SK-N-MC (cell line): ENCODE measurements at regions not wholly inside any gene's neighbourhood (a gene's known extent, or its start where the extent isn't known, plus 50 kb on each side); places are given as distances from the start of the nearest gene placed in this dataset.

Source experiments
- DNase-seq: peaks from one replicate; pipeline ENCODE4 v3.0.0-alpha.2; 2011; ENCODE audit warnings: low read depth, low spot score
- H3K27ac ChIP-seq: fragments of 200-600 bp; sonication (generic); 2 replicates; pipeline ENCODE4 v1.5.1; 2016; ENCODE audit warnings: mixed run types
- H3K36me3 ChIP-seq: fragments of 200-600 bp; sonication (generic); 2 replicates; pipeline ENCODE4 v1.6.1; 2017; ENCODE audit warnings: antibody characterized with exemption, low read length, mixed read lengths; ENCODE audit not compliant: insufficient read depth
- H3K4me3 ChIP-seq: fragments of 200-600 bp; sonication (generic); 2 replicates; pipeline ENCODE4 v1.5.1; 2016
- H3K9ac ChIP-seq: fragments of 200-600 bp; sonication (generic); 2 replicates; pipeline ENCODE4 v1.8.0; 2017; ENCODE audit warnings: mixed run types, mixed read lengths; ENCODE audit not compliant: insufficient read length
- H3K9me3 ChIP-seq: fragments of 200-600 bp; sonication (generic); 2 replicates; pipeline ENCODE4 v1.6.1; 2017; ENCODE audit warnings: low read depth, mild to moderate bottlenecking, antibody characterized with exemption, low read length, moderate library complexity, mixed read lengths
- EZH2 ChIP-seq: fragments of 200-600 bp; sonication (generic); IDR thresholded peaks from one replicate; pipeline ENCODE4 v1.6.1; 2017; ENCODE audit warnings: antibody characterized with exemption
- FOXP2 ChIP-seq: optimal IDR thresholded peaks from 2 replicates; pipeline ENCODE3; 2011; ENCODE audit warnings: mild to moderate bottlenecking, moderate library complexity; ENCODE audit not compliant: insufficient read depth; ENCODE audit errors: extremely low read length, control extremely low read depth
- POLR2AphosphoS5 ChIP-seq: IDR thresholded peaks from 2 replicates; pipeline ENCODE4 v1.6.1; 2012; ENCODE audit warnings: mild to moderate bottlenecking, low read depth, low read length, borderline replicate concordance

GRCh38 chr6:26149240-26149639 lies 62.0 kb downstream of the HFE start:
- TF ChIP-seq FOXP2 (no peak), POLR2AphosphoS5 (no peak), EZH2 (no peak)
- Histone ChIP-seq H3K36me3 (peaks cover 4% of the 10 kb centered on the region; the same call in 1 of the 2 replicates), H3K9ac (no peak overlapping the region), H3K27ac (0 out of 2 replicates have a peak overlapping the region, but pooled peaks have one; percentile 67), H3K9me3 (no peaks in the 10 kb centered on the region), H3K4me3 (no peak overlapping the region)
- DNase-seq, result no peak

- Histone ChIP-seq H3K4me3 (no peak overlapping the region), H3K9me3 (no peaks in the 10 kb centered on the region), H3K9ac (no peak overlapping the region), H3K27ac (peak overlapping the region; percentile 49), H3K36me3 (no peaks in the 10 kb centered on the region)
- TF ChIP-seq EZH2, result no peak
- TF ChIP-seq FOXP2, result no peak
- no peak for TF ChIP-seq POLR2AphosphoS5
- no peak for DNase-seq
These were observed 65.2 kb downstream of the HFE start for GRCh38 chr6:26152226-26153101.

- no peak for DNase-seq
- H3K4me3 ChIP-seq, result peak overlapping the region; percentile 94
- peak overlapping the region; percentile 99 for H3K9ac ChIP-seq
- TF ChIP-seq EZH2, result no peak
- no peak for TF ChIP-seq POLR2AphosphoS5
- TF ChIP-seq FOXP2, result no peak
- H3K27ac ChIP-seq, result peak overlapping the region; percentile 99
- H3K9me3 ChIP-seq, result no peaks in the 10 kb centered on the region
- H3K36me3 ChIP-seq, result no peaks in the 10 kb centered on the region
These were observed 68.1 kb downstream of the HFE start for GRCh38 chr6:26155061-26155930.

DNA sequence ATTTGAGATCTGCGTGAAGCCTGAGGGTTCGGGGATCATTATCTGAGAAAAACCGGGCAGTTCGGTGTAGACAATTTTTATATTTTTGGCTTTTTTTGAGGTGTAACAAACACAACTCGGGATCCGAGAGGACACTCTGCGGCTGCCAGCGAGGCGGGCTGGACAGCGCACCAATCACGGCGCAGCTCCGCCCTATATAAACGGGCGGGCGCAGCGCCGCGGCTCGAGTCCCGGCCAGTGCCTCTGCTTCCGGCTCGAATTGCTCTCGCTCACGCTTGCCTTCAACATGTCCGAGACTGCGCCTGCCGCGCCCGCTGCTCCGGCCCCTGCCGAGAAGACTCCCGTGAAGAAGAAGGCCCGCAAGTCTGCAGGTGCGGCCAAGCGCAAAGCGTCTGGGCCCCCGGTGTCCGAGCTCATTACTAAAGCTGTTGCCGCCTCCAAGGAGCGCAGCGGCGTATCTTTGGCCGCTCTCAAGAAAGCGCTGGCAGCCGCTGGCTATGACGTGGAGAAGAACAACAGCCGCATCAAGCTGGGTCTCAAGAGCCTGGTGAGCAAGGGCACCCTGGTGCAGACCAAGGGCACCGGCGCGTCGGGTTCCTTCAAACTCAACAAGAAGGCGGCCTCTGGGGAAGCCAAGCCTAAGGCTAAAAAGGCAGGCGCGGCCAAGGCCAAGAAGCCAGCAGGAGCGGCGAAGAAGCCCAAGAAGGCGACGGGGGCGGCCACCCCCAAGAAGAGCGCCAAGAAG lies 69.0 kb downstream of the HFE start:
- no peak for DNase-seq
- peak overlapping the region; percentile 99 for H3K9ac ChIP-seq
- TF ChIP-seq EZH2 (no peak), FOXP2 (peak; percentile 28), POLR2AphosphoS5 (peak; percentile 99)

GRCh38 chr6:26156850-26157250 lies 69.6 kb downstream of the HFE start:
- no peak for DNase-seq

More for the DNA sequence above, 69.0 kb downstream of the HFE start:
- H3K36me3 ChIP-seq, result no peaks in the 10 kb centered on the region
- H3K27ac ChIP-seq, result peak overlapping the region; percentile 99
- H3K4me3 ChIP-seq, result peak overlapping the region; percentile 94
- H3K9me3 ChIP-seq, result no peaks in the 10 kb centered on the region

GRCh38 chr6:26157251-26158075 lies 70.2 kb downstream of the HFE start:
- Histone ChIP-seq H3K9me3 (no peaks in the 10 kb centered on the region), H3K4me3 (peak overlapping the region; percentile 94), H3K36me3 (no peaks in the 10 kb centered on the region), H3K9ac (peak overlapping the region; percentile 99), H3K27ac (peak overlapping the region; percentile 99)
- peak; percentile 81 for TF ChIP-seq POLR2AphosphoS5
- TF ChIP-seq EZH2, result no peak
- DNase-seq, result no peak

More at GRCh38 chr6:26156850-26157250, 69.6 kb downstream of the HFE start:
- Histone ChIP-seq H3K27ac (peak overlapping the region; percentile 99), H3K9ac (peak overlapping the region; percentile 99), H3K4me3 (peak overlapping the region; percentile 94), H3K36me3 (no peaks in the 10 kb centered on the region), H3K9me3 (no peaks in the 10 kb centered on the region)
- TF ChIP-seq POLR2AphosphoS5, result no peak; the same call in 1 of the 2 replicates
- no peak for TF ChIP-seq EZH2
- TF ChIP-seq FOXP2, result no peak

DNA sequence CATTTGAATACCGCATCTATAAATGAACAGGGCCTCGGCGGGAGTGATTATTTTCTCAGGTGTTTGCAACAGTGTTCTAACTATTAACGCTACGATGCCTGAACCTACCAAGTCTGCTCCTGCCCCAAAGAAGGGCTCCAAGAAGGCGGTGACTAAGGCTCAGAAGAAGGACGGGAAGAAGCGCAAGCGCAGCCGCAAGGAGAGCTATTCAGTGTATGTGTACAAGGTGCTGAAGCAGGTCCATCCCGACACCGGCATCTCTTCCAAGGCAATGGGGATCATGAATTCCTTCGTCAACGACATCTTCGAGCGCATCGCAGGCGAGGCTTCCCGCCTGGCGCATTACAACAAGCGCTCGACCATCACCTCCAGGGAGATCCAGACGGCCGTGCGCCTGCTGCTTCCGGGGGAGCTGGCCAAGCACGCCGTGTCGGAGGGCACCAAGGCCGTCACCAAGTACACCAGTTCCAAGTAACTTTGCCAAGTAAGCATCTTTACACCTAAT lies 70.9 kb downstream of the HFE start:
- TF ChIP-seq EZH2 (no peak), FOXP2 (no peak), POLR2AphosphoS5 (peak; percentile 91)
- peak; percentile 99 for DNase-seq
- no peaks in the 10 kb centered on the region for H3K36me3 ChIP-seq

More for the DNA sequence above, 70.9 kb downstream of the HFE start:
- Histone ChIP-seq H3K9ac (peak overlapping the region; percentile 96), H3K4me3 (peak overlapping the region; percentile 94), H3K27ac (peak overlapping the region; percentile 95), H3K9me3 (no peaks in the 10 kb centered on the region)
